Loucy (cell line): ENCODE measurements at regions not wholly inside any gene's neighbourhood (a gene's known extent, or its start where the extent isn't known, plus 50 kb on each side); places are given as distances from the start of the nearest gene placed in this dataset.

Experiments used
- EZH2phosphoT487 ChIP-seq: fragments of 200-600 bp; IDR thresholded peaks from 2 replicates; pipeline ENCODE4 v1.6.1; 2018; ENCODE audit warnings: antibody characterized with exemption, mild to moderate bottlenecking, moderate library complexity, borderline replicate concordance
- TF ChIP-seq, protein P1 (sequence below): fragments of 200-600 bp; sonication (generic); conservative IDR thresholded peaks from 2 replicates; pipeline ENCODE4 v1.5.1; 2014; ENCODE audit warnings: mild to moderate bottlenecking, antibody characterized with exemption, low read length

GRCh38 chr3:167166012-167166411, 214.1 kb downstream of the ZBBX start:
- TF ChIP-seq, protein P1, sequence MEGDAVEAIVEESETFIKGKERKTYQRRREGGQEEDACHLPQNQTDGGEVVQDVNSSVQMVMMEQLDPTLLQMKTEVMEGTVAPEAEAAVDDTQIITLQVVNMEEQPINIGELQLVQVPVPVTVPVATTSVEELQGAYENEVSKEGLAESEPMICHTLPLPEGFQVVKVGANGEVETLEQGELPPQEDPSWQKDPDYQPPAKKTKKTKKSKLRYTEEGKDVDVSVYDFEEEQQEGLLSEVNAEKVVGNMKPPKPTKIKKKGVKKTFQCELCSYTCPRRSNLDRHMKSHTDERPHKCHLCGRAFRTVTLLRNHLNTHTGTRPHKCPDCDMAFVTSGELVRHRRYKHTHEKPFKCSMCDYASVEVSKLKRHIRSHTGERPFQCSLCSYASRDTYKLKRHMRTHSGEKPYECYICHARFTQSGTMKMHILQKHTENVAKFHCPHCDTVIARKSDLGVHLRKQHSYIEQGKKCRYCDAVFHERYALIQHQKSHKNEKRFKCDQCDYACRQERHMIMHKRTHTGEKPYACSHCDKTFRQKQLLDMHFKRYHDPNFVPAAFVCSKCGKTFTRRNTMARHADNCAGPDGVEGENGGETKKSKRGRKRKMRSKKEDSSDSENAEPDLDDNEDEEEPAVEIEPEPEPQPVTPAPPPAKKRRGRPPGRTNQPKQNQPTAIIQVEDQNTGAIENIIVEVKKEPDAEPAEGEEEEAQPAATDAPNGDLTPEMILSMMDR: no peak
- TF ChIP-seq EZH2phosphoT487: no peak
